Breast epithelium (tissue), 3 donors: ENCODE measurements at regions not wholly inside any gene's neighbourhood (a gene's known extent, or its start where the extent isn't known, plus 50 kb on each side); places are given as distances from the start of the nearest gene placed in this dataset.

Source experiments
- CTCF ChIP-seq, 3 donors: fragments of 450-650 bp; IDR thresholded peaks; one replicate each; pipeline ENCODE4 v1.5.1; 2016 to 2017; ENCODE audit warnings: antibody characterized with exemption in 3 of 3, mild to moderate bottlenecking in 3 of 3, moderate library complexity in 3 of 3
- POLR2A ChIP-seq: fragments of 450-650 bp; IDR thresholded peaks from one replicate; pipeline ENCODE4 v1.6.1; 2016; ENCODE audit warnings: antibody characterized with exemption, mild to moderate bottlenecking, moderate library complexity
- POLR2AphosphoS5 ChIP-seq, 3 donors: sonication (generic); formaldehyde crosslinking; IDR thresholded peaks; one replicate each; pipeline ENCODE4 v1.6.1; 2017; ENCODE audit warnings: antibody characterized with exemption in 3 of 3

- no peak for TF ChIP-seq CTCF (IDR thresholded peaks at IDR 0.05)
- TF ChIP-seq POLR2A: no peak
- TF ChIP-seq POLR2AphosphoS5 (IDR thresholded peaks at IDR 0.05): no peak
Measured at GRCh38 chr2:196309691-196310090, 138.3 kb upstream of the STK17B start.
